ENCODE measurements at regions not wholly inside any gene's neighbourhood (a gene's known extent, or its start where the extent isn't known, plus 50 kb on each side); places are given as distances from the start of the nearest gene placed in this dataset.

- H3K27me3 ChIP-seq (ENCODE audit: insufficient read depth, low read length), result no peaks in the 10 kb centered on the region
- H3K4me1 ChIP-seq (ENCODE audit: insufficient read depth, low read length), result peaks cover 12% of the 10 kb centered on the region
- no peaks in the 10 kb centered on the region for H3K9me3 ChIP-seq (ENCODE audit: low read depth, low read length)
- H3K4me3 ChIP-seq (ENCODE audit: low read length), result no peak overlapping the region
Measured at GRCh38 chr10:3452173-3452626, 279.6 kb upstream of the PITRM1 start.

GRCh38 chr10:3451516-3452172 lies 279.1 kb upstream of the PITRM1 start:
- no peak overlapping the region for H3K4me3 ChIP-seq (ENCODE audit: low read length)
- peaks cover 12% of the 10 kb centered on the region for H3K4me1 ChIP-seq (ENCODE audit: insufficient read depth, low read length)
- H3K27me3 ChIP-seq (ENCODE audit: insufficient read depth, low read length), result no peaks in the 10 kb centered on the region
- no peaks in the 10 kb centered on the region for H3K9me3 ChIP-seq (ENCODE audit: low read depth, low read length)

- no peaks in the 10 kb centered on the region for H3K9me3 ChIP-seq (ENCODE audit: low read depth, low read length)
- no peaks in the 10 kb centered on the region for H3K4me1 ChIP-seq (ENCODE audit: insufficient read depth, low read length)
- no peak overlapping the region for H3K4me3 ChIP-seq (ENCODE audit: low read length)
- no peaks in the 10 kb centered on the region for H3K27me3 ChIP-seq (ENCODE audit: insufficient read depth, low read length)
Measured at GRCh38 chr10:3446221-3446620, 273.6 kb upstream of the PITRM1 start.

- no peak overlapping the region for H3K4me3 ChIP-seq (ENCODE audit: low read length)
- H3K9me3 ChIP-seq (ENCODE audit: low read depth, low read length), result no peaks in the 10 kb centered on the region
Measured at GRCh38 chr10:3445648-3446047, 273.1 kb upstream of the PITRM1 start.

GRCh38 chr10:3442451-3442990 lies 269.9 kb upstream of the PITRM1 start:
- Histone ChIP-seq H3K27me3 (ENCODE audit: insufficient read depth, low read length) (no peaks in the 10 kb centered on the region), H3K9me3 (ENCODE audit: low read depth, low read length) (no peaks in the 10 kb centered on the region), H3K4me3 (ENCODE audit: low read length) (no peak overlapping the region)

More at GRCh38 chr10:3445648-3446047, 273.1 kb upstream of the PITRM1 start:
- Histone ChIP-seq H3K27me3 (ENCODE audit: insufficient read depth, low read length) (no peaks in the 10 kb centered on the region), H3K4me1 (ENCODE audit: insufficient read depth, low read length) (no peaks in the 10 kb centered on the region)

GRCh38 chr10:3439183-3439582 lies 266.6 kb upstream of the PITRM1 start:
- no peak overlapping the region for H3K4me3 ChIP-seq (ENCODE audit: low read length)
- no peaks in the 10 kb centered on the region for H3K27me3 ChIP-seq (ENCODE audit: insufficient read depth, low read length)
- H3K9me3 ChIP-seq (ENCODE audit: low read depth, low read length), result no peaks in the 10 kb centered on the region
- no peaks in the 10 kb centered on the region for H3K4me1 ChIP-seq (ENCODE audit: insufficient read depth, low read length)

More at GRCh38 chr10:3442451-3442990, 269.9 kb upstream of the PITRM1 start:
- no peaks in the 10 kb centered on the region for H3K4me1 ChIP-seq (ENCODE audit: insufficient read depth, low read length)

GRCh38 chr10:3438606-3439005 lies 266.0 kb upstream of the PITRM1 start:
- no peaks in the 10 kb centered on the region for H3K4me1 ChIP-seq (ENCODE audit: insufficient read depth, low read length)
- H3K4me3 ChIP-seq (ENCODE audit: low read length), result no peak overlapping the region
- H3K9me3 ChIP-seq (ENCODE audit: low read depth, low read length), result no peaks in the 10 kb centered on the region
- H3K27me3 ChIP-seq (ENCODE audit: insufficient read depth, low read length), result no peaks in the 10 kb centered on the region

- Histone ChIP-seq H3K4me1 (ENCODE audit: insufficient read depth, low read length) (no peaks in the 10 kb centered on the region), H3K27me3 (ENCODE audit: insufficient read depth, low read length) (no peaks in the 10 kb centered on the region), H3K4me3 (ENCODE audit: low read length) (no peak overlapping the region), H3K9me3 (ENCODE audit: low read depth, low read length) (no peaks in the 10 kb centered on the region)
Measured at GRCh38 chr10:3435671-3436070, 263.1 kb upstream of the PITRM1 start.

GRCh38 chr10:3433988-3434387 lies 261.4 kb upstream of the PITRM1 start:
- no peaks in the 10 kb centered on the region for H3K4me1 ChIP-seq (ENCODE audit: insufficient read depth, low read length)
- no peaks in the 10 kb centered on the region for H3K27me3 ChIP-seq (ENCODE audit: insufficient read depth, low read length)
- H3K9me3 ChIP-seq (ENCODE audit: low read depth, low read length), result no peaks in the 10 kb centered on the region
- no peak overlapping the region for H3K4me3 ChIP-seq (ENCODE audit: low read length)

GRCh38 chr10:3433131-3433530 lies 260.5 kb upstream of the PITRM1 start:
- Histone ChIP-seq H3K9me3 (ENCODE audit: low read depth, low read length) (no peaks in the 10 kb centered on the region), H3K4me1 (ENCODE audit: insufficient read depth, low read length) (no peaks in the 10 kb centered on the region), H3K27me3 (ENCODE audit: insufficient read depth, low read length) (no peaks in the 10 kb centered on the region), H3K4me3 (ENCODE audit: low read length) (no peak overlapping the region)

- Histone ChIP-seq H3K4me1 (ENCODE audit: insufficient read depth, low read length) (no peaks in the 10 kb centered on the region), H3K4me3 (ENCODE audit: low read length) (no peak overlapping the region), H3K27me3 (ENCODE audit: insufficient read depth, low read length) (no peaks in the 10 kb centered on the region), H3K9me3 (ENCODE audit: low read depth, low read length) (no peaks in the 10 kb centered on the region)
Measured at GRCh38 chr10:3432081-3432825, 259.7 kb upstream of the PITRM1 start.

- Histone ChIP-seq H3K9me3 (ENCODE audit: low read depth, low read length) (no peaks in the 10 kb centered on the region), H3K4me3 (ENCODE audit: low read length) (no peak overlapping the region)
Measured at GRCh38 chr10:3430501-3430900, 257.9 kb upstream of the PITRM1 start.

GRCh38 chr10:3429676-3430075 lies 257.1 kb upstream of the PITRM1 start:
- Histone ChIP-seq H3K27me3 (ENCODE audit: insufficient read depth, low read length) (no peaks in the 10 kb centered on the region), H3K4me3 (ENCODE audit: low read length) (no peak overlapping the region), H3K4me1 (ENCODE audit: insufficient read depth, low read length) (no peaks in the 10 kb centered on the region), H3K9me3 (ENCODE audit: low read depth, low read length) (no peaks in the 10 kb centered on the region)

More at GRCh38 chr10:3430501-3430900, 257.9 kb upstream of the PITRM1 start:
- no peaks in the 10 kb centered on the region for H3K27me3 ChIP-seq (ENCODE audit: insufficient read depth, low read length)
- H3K4me1 ChIP-seq (ENCODE audit: insufficient read depth, low read length), result no peaks in the 10 kb centered on the region

- Histone ChIP-seq H3K4me1 (ENCODE audit: insufficient read depth, low read length) (peaks cover 6% of the 10 kb centered on the region), H3K4me3 (ENCODE audit: low read length) (no peak overlapping the region), H3K27me3 (ENCODE audit: insufficient read depth, low read length) (no peaks in the 10 kb centered on the region), H3K9me3 (ENCODE audit: low read depth, low read length) (no peaks in the 10 kb centered on the region)
Measured at GRCh38 chr10:3428826-3429225, 256.2 kb upstream of the PITRM1 start.

GRCh38 chr10:3427950-3428354 lies 255.4 kb upstream of the PITRM1 start:
- Histone ChIP-seq H3K27me3 (ENCODE audit: insufficient read depth, low read length) (no peaks in the 10 kb centered on the region), H3K4me3 (ENCODE audit: low read length) (no peak overlapping the region), H3K4me1 (ENCODE audit: insufficient read depth, low read length) (peaks cover 6% of the 10 kb centered on the region), H3K9me3 (ENCODE audit: low read depth, low read length) (no peaks in the 10 kb centered on the region)

Measured in mononuclear cell (primary cell).